ENCODE measurements at regions not wholly inside any gene's neighbourhood (a gene's known extent, or its start where the extent isn't known, plus 50 kb on each side); places are given as distances from the start of the nearest gene placed in this dataset.

- Histone ChIP-seq H3K4me1 (no peaks in the 10 kb centered on the region), H3K4me2 (no peak overlapping the region), H3K4me3 (no peak overlapping the region), H3K9me3 (no peaks in the 10 kb centered on the region), H3K27ac (no peak overlapping the region)
- FAIRE-seq (no peak), DNase-seq (ENCODE audit: low read depth in 1 of 2, low spot score in 1 of 2) (no peak), ATAC-seq (no peak)
- POLR2A ChIA-PET: no interaction called here
- 0% methylated on average over 1 of the region's 1 CpG for WGBS (ENCODE audit: missing lambda C conversion rate)
- TF ChIP-seq HOXB13 (CRISPR knock-in tag; IDR thresholded peaks at IDR 0.05; ENCODE audit: low read depth) (no peak), ZFP36 (IDR thresholded peaks at IDR 0.05; ENCODE audit: borderline replicate concordance, partially characterized antibody) (no peak), FOSL2 (IDR thresholded peaks at IDR 0.05) (no peak), FOSL2 (CRISPR knock-in tag; IDR thresholded peaks at IDR 0.05) (no peak), E2F6 (IDR thresholded peaks at IDR 0.05; ENCODE audit: borderline replicate concordance, low read depth) (no peak)
- CTCF ChIA-PET: interaction anchor here (1.5 kb wide), 1 partner anchor 18 kb away, joined by 3 read pairs; no protein-coding TSS in a partner anchor
Observed at GRCh38 chr6:115319823-115320222, 740.9 kb downstream of the FRK start.

- FAIRE-seq (no peak), ATAC-seq (no peak), DNase-seq (ENCODE audit: low read depth in 1 of 2, low spot score in 1 of 2) (no peak)
- H3K4me3 ChIP-seq: no peak overlapping the region
- H3K4me1 ChIP-seq: no peaks in the 10 kb centered on the region
- H3K27ac ChIP-seq: no peak overlapping the region
- no peak for TF ChIP-seq RFX5 (IDR thresholded peaks at IDR 0.05)
- no peak for TF ChIP-seq MAX (IDR thresholded peaks at IDR 0.05)
- no peak for TF ChIP-seq PHF8 (IDR thresholded peaks at IDR 0.05; ENCODE audit: borderline replicate concordance, low read depth)
- TF ChIP-seq E2F6 (IDR thresholded peaks at IDR 0.05; ENCODE audit: borderline replicate concordance, low read depth): no peak
- TF ChIP-seq RNF2 (IDR thresholded peaks at IDR 0.05; ENCODE audit: borderline replicate concordance, low read depth): no peak
- TF ChIP-seq EHMT2 (IDR thresholded peaks at IDR 0.05; ENCODE audit: low read depth): no peak
- 21% methylated on average over 5 of the region's 6 CpGs for WGBS (ENCODE audit: missing lambda C conversion rate)
- H3K9me3 ChIP-seq: no peaks in the 10 kb centered on the region
- POLR2A ChIA-PET: no interaction called here
- CTCF ChIA-PET: no interaction called here
- H3K4me2 ChIP-seq: no peak overlapping the region
Observed at GRCh38 chr6:115310156-115310555, 750.5 kb downstream of the FRK start.

DNA sequence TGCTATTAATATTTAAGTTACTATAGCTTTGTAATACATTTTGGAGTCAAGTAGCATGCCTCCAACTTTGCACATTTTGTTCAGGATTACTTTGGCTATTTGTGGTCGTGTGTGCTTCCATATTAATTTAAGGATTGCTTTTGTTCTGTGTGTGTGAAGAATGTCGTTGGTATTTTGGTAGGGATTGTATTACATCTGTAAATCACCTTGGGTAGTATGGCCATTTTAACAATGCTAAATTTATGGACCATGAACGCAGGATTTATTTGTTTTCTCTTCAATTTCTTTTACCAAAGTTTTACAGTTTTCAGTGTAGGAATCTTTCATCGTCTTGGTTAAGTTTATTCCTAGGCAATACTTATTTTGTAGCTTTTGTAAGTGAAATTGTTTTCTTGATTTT lies 758.0 kb downstream of the FRK start:
- Histone ChIP-seq H3K27ac (no peak overlapping the region), H3K9me3 (no peaks in the 10 kb centered on the region), H3K4me1 (no peaks in the 10 kb centered on the region), H3K4me3 (no peak overlapping the region), H3K4me2 (no peak overlapping the region)
- no peak for DNase-seq (ENCODE audit: low read depth in 1 of 2, low spot score in 1 of 2)
- TF ChIP-seq, protein P1, sequence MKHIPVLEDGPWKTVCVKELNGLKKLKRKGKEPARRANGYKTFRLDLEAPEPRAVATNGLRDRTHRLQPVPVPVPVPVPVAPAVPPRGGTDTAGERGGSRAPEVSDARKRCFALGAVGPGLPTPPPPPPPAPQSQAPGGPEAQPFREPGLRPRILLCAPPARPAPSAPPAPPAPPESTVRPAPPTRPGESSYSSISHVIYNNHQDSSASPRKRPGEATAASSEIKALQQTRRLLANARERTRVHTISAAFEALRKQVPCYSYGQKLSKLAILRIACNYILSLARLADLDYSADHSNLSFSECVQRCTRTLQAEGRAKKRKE (CRISPR knock-in tag; IDR thresholded peaks at IDR 0.05; ENCODE audit: low read depth): no peak
- TF ChIP-seq POLR2A (IDR thresholded peaks at IDR 0.05; ENCODE audit: low read length) (no peak), E2F6 (IDR thresholded peaks at IDR 0.05; ENCODE audit: borderline replicate concordance, low read depth) (no peak), EHF (CRISPR knock-in tag; IDR thresholded peaks at IDR 0.05) (no peak), POLR2AphosphoS2 (conservative IDR thresholded peaks at IDR 0.05; ENCODE audit: low read length) (no peak), HDAC2 (IDR thresholded peaks at IDR 0.05) (no peak), EHMT2 (IDR thresholded peaks at IDR 0.05; ENCODE audit: low read depth) (no peak)
- TF ChIP-seq, protein P2, sequence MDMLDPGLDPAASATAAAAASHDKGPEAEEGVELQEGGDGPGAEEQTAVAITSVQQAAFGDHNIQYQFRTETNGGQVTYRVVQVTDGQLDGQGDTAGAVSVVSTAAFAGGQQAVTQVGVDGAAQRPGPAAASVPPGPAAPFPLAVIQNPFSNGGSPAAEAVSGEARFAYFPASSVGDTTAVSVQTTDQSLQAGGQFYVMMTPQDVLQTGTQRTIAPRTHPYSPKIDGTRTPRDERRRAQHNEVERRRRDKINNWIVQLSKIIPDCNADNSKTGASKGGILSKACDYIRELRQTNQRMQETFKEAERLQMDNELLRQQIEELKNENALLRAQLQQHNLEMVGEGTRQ (IDR thresholded peaks at IDR 0.05): no peak
- FAIRE-seq: no peak
- ChIA-PET CTCF (no interaction called here), POLR2A (no interaction called here)
- ATAC-seq: no peak
- 2% methylated on average over 4 of the region's 4 CpGs for WGBS (ENCODE audit: missing lambda C conversion rate)

DNA sequence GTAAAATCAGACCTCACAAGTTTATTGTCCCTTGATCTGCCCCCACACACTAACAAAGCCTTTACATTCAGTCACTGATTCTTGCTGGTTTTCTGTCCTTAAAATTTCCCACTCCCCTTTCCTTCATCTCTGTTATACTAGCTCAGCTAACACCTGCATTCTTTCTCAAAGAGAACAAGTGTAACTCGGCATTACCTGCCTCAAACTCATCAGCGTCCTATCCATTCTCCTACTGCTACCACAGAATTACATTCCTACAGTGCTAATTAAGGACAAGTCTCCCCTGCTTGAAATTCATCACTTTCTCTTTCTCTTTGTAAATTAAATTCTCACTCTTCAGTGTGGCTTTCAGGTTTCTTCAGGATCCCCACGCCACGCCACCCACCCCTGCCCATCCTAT lies 773.2 kb downstream of the FRK start:
- TF ChIP-seq TFCP2L1 (CRISPR knock-in tag; IDR thresholded peaks at IDR 0.05) (no peak), RNF2 (IDR thresholded peaks at IDR 0.05; ENCODE audit: borderline replicate concordance, low read depth) (no peak), ESRRA (IDR thresholded peaks at IDR 0.05; ENCODE audit: borderline replicate concordance, low read length) (no peak)
- 7% methylated on average over 4 of the region's 4 CpGs for WGBS (ENCODE audit: missing lambda C conversion rate)
- DNase-seq (ENCODE audit: low read depth in 1 of 2, low spot score in 1 of 2) (no peak), FAIRE-seq (no peak), ATAC-seq (no peak)
- H3K4me2 ChIP-seq: no peak overlapping the region
- no peaks in the 10 kb centered on the region for H3K4me1 ChIP-seq
- H3K4me3 ChIP-seq: no peak overlapping the region
- H3K27ac ChIP-seq: no peak overlapping the region
- CTCF ChIA-PET: no interaction called here
- POLR2A ChIA-PET: no interaction called here
- H3K9me3 ChIP-seq: no peaks in the 10 kb centered on the region
